Occipital lobe (tissue), 1 donor: ENCODE measurements at regions not wholly inside any gene's neighbourhood (a gene's known extent, or its start where the extent isn't known, plus 50 kb on each side); places are given as distances from the start of the nearest gene placed in this dataset.

ENCODE experiments used
- DNase-seq: peaks from one replicate; lab custom pipeline; 2025; lab: John Stamatoyannopoulos, UW

DNA sequence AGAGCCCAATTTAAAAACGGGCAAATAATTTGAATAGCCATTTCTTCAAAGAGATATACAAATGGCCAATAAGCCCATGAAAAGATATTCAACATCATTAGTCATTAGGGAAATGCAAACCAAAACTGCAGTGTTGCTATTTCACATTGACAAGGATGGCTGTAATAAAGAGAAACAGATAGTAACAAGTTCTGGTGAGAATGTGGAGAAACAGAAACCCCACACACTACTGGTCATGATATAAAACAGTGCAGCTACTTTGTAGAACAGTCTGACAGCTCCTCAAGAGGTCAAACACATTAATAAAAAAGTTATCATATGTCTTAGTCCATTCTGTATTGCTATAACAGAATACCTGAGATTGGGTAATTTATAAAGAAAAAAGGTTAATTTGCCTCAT lies 237.0 kb upstream of the GRAMD2B start:
- no peak for DNase-seq

DNA sequence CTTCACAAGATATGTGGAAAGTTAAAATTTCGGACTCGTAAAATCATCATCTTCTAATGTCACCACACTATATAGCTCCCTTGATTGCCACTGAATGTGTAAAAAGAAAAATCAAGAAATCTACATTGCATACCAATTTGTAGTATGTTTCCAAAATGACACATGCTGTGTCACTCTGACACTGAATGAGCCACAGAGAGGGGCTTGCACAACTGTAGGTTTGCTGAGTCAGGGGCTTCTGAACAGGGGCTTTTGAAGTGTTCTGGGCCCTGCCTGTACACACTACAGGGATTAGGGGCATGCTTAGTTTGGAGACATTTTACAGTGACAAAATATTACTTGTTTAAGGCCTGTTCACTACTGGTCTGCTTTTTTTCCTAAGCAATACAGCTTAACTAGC lies 234.4 kb upstream of the GRAMD2B start:
- no peak for DNase-seq

DNA sequence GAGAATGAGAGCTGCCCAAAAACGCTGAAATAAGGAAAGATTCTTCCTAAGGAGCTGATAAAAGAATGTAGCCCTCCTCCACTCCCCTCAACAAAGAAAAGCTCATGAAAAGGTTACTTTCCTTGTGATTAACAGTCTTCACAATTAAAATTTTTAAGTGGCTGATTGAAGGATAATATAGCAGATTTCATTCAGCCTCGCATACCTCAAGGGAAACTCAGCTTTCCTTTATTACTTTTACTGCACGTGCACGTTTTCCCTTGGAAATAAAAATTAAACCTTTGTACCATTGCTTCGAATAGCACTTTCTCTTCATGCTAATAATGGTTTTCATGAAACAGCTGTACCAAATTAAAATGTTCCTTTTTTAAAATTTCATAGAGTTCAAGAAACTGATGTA lies 234.0 kb upstream of the GRAMD2B start:
- DNase-seq: no peak

DNA sequence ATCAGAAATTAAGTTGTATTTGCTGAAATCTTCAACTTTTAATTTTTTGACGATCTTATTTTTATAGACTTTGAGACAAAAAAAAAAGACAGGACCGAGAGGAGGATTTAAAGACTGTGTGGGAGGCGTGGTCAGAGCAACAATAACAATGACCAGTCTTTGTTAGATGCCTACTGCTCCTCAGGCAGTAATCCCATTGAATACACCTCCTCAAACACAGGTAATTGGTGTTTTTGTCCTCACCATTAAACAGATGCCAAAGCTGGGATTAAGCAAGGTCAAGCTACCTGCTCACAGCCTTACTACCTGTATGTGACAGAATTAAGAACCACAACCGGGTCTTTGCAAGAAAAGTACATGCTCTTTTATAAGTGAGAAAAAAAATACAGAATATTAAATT lies 233.3 kb upstream of the GRAMD2B start:
- DNase-seq: no peak

DNA sequence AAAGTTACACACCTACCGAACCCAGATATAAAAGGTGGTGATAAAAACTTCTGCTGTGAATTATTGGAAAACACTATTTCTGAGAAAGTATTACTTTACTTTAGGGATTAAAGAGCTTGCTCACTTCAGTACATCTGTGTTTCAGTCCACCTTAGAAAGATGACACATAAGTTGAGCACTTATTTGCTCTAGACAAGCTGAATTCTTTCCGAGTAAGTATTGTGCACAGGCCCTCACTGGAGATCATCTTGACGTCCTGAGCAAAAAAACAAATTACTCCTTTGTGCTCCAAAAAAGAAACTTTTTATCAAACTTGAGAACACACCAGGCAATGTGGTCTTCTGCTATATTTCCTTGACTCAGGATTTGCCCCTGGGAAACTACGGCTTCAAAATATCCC lies 231.0 kb upstream of the GRAMD2B start:
- DNase-seq: no peak

- DNase-seq: no peak
Measured at GRCh38 chr5:126195410-126196100, 227.7 kb upstream of the GRAMD2B start.

- no peak for DNase-seq
Measured at GRCh38 chr5:126198531-126198930, 224.7 kb upstream of the GRAMD2B start.

GRCh38 chr5:126199467-126199866 lies 223.7 kb upstream of the GRAMD2B start:
- DNase-seq: no peak

DNA sequence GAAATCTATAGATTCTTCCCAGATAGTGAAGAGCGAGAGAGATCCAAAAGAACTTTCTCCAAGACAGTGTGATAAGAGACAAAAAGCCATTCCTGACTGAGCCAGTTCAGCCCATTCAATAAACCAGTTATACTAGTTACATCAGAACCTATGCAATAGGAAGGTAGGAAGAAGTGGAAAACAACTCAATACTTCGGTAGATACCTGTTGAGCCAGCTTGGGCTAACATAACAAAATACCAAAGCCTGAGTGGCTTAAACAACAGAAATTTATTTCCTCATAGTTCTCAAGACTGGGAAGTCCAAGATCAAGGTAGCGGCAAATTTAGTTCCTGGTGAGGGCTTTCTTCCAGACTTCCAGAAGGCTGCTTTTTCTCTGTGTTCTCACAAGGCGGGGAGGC lies 214.5 kb upstream of the GRAMD2B start:
- DNase-seq: no peak

DNA sequence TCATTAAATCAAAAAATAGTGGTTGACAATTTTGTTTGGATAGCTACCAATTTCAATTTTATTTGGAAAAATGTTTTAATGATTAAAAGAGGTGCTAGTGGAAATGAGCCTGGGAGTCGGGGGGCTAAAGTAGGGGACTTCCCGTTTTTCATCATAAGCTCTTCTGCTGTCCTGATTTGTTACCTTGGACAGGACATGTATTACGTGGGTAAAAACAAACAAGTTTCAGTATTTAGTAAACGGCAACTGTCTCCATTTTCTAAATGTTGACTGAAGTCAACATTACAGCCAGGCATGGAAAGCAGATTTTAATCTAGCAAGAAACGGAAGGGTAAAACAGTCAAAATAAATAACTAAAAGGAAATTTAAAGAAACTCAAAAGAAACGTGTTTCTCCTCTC lies 212.3 kb upstream of the GRAMD2B start:
- no peak for DNase-seq

GRCh38 chr5:126219616-126220015 lies 203.6 kb upstream of the GRAMD2B start:
- no peak for DNase-seq

- DNase-seq: no peak
Measured at GRCh38 chr5:126220725-126221124, 202.5 kb upstream of the GRAMD2B start.

- no peak for DNase-seq
Measured at GRCh38 chr5:126228934-126229333, 194.3 kb upstream of the GRAMD2B start.

GRCh38 chr5:126233256-126233655 lies 190.0 kb upstream of the GRAMD2B start:
- DNase-seq: no peak

DNA sequence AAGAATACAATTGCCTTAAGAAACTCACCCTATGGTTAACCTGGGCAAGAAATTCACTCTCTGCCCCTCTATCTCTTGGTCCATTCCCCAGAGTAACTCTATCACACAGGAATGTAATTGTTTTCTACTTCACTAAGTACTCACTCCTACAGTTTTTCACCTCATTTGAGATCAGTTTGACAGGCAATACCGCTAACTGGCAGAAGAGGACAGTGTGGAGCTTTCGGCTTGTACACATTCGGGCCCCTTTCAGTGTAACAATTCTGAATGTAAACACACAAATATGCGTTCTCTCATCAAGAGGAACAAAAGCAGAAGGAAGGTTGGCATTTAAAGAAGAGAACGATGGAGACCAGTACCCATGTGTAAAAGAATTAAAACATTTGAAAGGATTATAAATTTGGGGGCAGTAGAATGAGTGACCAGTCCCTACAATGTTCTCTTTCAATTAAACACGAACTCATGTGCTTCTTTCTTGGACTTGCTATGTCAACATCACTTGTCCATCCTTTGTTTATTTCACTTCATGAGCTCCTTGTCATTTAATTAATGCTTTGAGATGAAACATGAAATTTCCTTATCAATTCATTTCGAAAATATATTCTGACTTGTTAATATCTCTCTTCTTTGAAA lies 188.5 kb upstream of the GRAMD2B start:
- no peak for DNase-seq

DNA sequence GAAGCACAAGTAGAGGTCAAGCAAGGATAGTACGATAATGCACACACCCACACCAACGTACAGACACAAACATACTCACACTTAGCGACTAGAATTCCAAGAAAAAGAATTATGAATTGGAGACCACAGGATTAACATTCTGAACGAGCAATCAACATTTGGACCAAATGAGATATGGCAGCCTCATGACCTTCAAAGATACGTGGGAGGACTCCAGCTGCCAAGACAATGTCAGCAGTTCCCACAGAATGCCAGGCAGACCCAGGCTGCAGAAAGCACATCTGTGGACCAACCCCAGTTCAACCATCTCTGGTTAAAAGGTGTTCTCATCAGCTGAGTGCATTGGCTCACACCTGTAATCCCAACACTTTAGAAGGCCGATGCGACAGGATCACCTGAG lies 187.6 kb upstream of the GRAMD2B start:
- DNase-seq: no peak

DNA sequence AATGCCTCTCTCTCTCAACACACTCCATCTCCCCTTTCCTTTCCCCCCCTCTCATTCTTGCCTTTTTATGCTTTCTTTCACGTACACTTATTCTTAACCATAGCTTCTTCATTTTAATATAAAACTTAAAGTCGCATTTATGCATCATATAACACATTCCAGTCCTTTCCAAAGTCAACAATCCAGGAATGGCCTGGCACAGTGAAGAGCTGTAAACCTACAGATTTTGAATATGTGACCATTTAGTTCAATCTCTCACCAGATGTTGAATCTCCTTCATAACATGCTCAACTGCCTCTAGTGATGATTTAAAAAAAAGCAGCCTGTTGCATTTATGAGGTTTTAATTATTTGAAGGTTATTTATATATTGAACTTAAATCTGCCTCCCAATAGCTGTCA lies 186.2 kb upstream of the GRAMD2B start:
- DNase-seq: no peak

DNA sequence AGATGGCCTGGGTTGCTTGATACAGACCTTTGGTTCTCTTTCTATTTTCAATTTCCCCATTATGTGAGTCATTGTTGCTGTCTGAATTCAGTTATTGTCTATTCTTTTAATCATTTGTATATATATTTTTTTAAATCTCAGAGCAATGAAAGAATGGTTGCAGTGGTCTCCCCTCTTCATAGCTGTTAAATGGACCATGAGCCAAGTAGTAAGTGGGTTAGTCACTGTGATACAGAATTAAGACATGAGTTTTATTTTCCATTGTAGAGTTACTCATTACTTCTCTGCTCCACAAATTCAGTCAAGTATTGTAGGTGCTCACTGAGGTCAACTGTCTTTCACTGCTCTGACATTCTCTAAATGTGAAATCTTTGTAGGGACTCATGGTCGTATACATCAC lies 174.6 kb upstream of the GRAMD2B start:
- DNase-seq: no peak

- no peak for DNase-seq
Measured at GRCh38 chr5:126251024-126251423, 172.2 kb upstream of the GRAMD2B start.

- DNase-seq: no peak
Measured at GRCh38 chr5:126253406-126253805, 169.8 kb upstream of the GRAMD2B start.

DNA sequence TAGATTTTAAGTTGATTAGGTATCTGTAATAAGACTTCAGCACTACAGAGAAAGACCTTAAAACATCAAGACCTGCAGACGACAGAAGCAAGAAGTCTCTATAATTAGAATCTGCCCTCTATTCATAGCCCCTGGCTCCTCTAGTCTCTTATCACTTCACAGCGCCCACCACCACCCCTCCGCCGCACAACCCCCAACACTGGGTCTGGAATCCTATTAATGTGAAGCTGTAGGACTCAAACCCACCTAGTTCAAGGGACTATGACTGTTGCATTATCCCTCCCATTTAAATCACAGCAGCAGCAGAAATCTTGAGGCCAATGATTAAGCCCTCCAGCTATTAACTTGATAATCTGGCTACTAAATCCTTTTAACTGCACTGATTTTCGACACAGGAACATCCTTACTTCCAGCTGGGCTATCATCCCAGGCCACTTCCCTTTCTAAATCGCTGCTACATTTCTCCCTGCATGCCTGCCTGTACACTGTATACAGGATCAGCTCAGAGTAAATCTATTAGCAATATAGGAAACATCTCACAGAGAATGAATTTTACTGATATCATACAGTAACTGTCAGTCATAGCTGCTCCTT lies 159.5 kb upstream of the GRAMD2B start:
- DNase-seq: no peak

DNA sequence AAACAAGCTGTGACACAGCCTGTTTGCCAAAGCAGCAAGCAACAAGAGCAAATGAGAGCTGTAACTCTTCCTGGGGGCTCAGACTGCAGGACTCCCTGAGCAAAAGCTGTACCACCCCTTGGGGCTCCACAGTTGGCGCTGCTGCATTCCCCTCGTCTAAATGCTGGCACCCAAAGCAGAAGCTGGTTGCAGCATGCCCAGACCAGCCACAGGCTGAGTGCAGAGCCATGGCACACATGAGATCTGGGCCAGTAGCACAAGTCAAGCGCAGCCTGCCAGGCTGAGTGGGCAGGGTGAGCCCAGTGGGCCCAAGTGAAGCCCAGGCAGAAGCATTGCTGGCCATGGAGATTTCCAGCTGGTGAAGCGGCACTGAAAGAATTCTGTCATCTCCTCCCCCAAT lies 157.3 kb upstream of the GRAMD2B start:
- DNase-seq: no peak

DNA sequence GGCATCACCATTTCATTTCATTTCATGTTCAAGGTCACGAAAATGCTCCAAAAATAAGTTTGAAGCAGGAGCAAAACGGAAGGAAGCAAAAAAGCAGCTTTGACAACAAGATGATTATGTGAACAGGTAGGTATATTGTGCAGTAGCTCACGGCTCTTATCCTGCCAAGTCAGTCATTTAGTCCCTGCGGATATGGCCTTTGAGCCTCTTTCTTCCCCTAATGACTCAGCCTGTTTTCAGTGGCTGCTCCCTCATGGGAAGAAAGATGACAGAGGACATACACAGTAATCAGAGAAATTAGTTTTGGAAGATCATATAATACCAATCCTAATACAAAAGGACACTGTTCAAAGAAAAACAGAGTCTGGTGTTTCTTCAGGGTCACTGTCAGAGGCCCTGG lies 155.8 kb upstream of the GRAMD2B start:
- DNase-seq: no peak
